ENCODE measurements at regions not wholly inside any gene's neighbourhood (a gene's known extent, or its start where the extent isn't known, plus 50 kb on each side); places are given as distances from the start of the nearest gene placed in this dataset.

DNA sequence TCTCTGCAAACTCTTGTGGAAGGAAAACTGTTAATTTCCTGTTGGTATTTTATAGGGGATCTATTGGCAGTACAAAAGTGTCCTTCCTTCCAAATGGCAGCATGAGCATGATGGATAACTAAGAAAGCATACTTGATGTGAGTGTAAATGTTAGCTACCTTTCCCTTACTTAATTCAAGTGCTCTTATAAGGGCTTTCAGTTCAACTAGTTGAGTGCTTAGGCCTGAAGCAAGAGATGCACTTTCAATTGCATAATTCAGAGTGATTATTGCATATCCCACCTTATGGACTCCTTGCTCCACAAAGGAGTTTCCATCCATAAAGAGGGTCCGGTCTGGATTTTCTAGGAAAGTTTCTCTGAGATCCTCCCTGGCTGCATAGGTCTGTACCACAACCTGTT, 56.3 kb upstream of the CYP2C8 start:
- in situ Hi-C loops (cut with MboI; ENCODE audit: low sequenced_read_pairs in 4 of 4) (loop anchor here in 1 of 4 donors (25.0 kb wide), 1 partner anchor 237 kb away; no protein-coding TSS in a partner anchor), intact Hi-C loops (cut with DNase I; ENCODE audit: low total_unique reads) (no loop called here)
- H3K36me3 ChIP-seq = no peaks in the 10 kb centered on the region
- no peaks in the 10 kb centered on the region for H3K9me3 ChIP-seq
- no peak for TF ChIP-seq POLR2A (IDR thresholded peaks at IDR 0.05)
- TF ChIP-seq, protein P1, sequence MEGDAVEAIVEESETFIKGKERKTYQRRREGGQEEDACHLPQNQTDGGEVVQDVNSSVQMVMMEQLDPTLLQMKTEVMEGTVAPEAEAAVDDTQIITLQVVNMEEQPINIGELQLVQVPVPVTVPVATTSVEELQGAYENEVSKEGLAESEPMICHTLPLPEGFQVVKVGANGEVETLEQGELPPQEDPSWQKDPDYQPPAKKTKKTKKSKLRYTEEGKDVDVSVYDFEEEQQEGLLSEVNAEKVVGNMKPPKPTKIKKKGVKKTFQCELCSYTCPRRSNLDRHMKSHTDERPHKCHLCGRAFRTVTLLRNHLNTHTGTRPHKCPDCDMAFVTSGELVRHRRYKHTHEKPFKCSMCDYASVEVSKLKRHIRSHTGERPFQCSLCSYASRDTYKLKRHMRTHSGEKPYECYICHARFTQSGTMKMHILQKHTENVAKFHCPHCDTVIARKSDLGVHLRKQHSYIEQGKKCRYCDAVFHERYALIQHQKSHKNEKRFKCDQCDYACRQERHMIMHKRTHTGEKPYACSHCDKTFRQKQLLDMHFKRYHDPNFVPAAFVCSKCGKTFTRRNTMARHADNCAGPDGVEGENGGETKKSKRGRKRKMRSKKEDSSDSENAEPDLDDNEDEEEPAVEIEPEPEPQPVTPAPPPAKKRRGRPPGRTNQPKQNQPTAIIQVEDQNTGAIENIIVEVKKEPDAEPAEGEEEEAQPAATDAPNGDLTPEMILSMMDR (IDR thresholded peaks at IDR 0.05 in 4 of 5, conservative IDR thresholded peaks at IDR 0.05 in 1 of 5) = no peak
- H3K4me3 ChIP-seq = no peak overlapping the region
- H3K27ac ChIP-seq = no peak overlapping the region
- no peaks in the 10 kb centered on the region for H3K27me3 ChIP-seq
- no peak for ATAC-seq
- no peak for DNase-seq
- no peaks in the 10 kb centered on the region for H3K4me1 ChIP-seq

DNA sequence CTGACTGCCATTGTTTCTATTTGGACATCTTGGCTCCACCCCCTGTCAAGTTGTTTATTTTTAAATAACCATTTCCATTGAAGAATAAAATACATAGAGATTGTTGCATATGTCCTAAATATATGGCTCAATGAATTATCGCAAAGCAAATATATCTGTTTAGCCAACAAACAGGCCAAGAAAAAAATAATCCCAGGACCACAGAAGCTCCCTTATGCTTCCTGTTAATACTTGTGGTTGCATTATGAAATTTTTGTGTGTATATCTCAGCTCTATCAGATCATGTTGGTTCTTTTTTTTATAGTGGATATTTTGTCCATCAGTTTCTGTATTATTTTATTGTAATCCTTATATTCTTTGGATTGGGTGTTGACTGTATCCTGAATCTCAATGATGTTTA, 53.4 kb upstream of the CYP2C8 start:
- in situ Hi-C loops (cut with MboI; ENCODE audit: low sequenced_read_pairs in 4 of 4) = no loop called here
- H3K27me3 ChIP-seq = no peaks in the 10 kb centered on the region
- H3K9me3 ChIP-seq = peaks cover 0 to under 1% (median 0%) of the 10 kb centered on the region in 3 donors
- H3K36me3 ChIP-seq = no peaks in the 10 kb centered on the region
- no peak overlapping the region for H3K27ac ChIP-seq
- no peaks in the 10 kb centered on the region for H3K4me1 ChIP-seq
- ATAC-seq (no peak), DNase-seq (no peak)
- TF ChIP-seq POLR2A (IDR thresholded peaks at IDR 0.05) = no peak
- TF ChIP-seq, protein P1 (IDR thresholded peaks at IDR 0.05 in 4 of 5, conservative IDR thresholded peaks at IDR 0.05 in 1 of 5) = no peak
- intact Hi-C loops (cut with DNase I; ENCODE audit: low total_unique reads) = no loop called here
- no peak overlapping the region for H3K4me3 ChIP-seq

DNA sequence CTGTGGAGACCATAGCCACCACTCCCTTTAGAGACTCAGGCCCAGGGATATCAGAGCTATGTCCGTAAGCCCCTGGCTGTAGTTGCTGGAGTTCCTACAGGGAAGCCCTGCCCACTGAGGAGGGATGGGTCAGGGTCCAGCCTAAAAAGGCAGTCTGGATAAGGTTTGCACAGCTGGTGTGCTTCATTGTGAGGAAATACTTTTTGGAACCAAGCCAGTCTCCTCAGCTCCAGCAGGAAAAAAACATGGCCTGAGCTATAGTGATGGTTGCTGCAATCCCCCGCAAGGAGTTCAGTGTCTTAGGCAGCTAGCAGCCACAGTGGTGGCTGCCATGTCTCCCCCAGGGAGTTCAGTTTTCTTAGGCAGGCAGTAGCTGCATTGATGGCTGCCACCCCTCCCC, 52.6 kb upstream of the CYP2C8 start:
- Histone ChIP-seq H3K4me1 (no peaks in the 10 kb centered on the region), H3K9me3 (peaks cover 0 to 2% (median 0%) of the 10 kb centered on the region in 3 donors), H3K27ac (no peak overlapping the region), H3K4me3 (no peak overlapping the region), H3K27me3 (no peaks in the 10 kb centered on the region), H3K36me3 (no peaks in the 10 kb centered on the region)
- TF ChIP-seq POLR2A (IDR thresholded peaks at IDR 0.05) = no peak
- TF ChIP-seq, protein P1 (IDR thresholded peaks at IDR 0.05 in 4 of 5, conservative IDR thresholded peaks at IDR 0.05 in 1 of 5) = no peak
- ATAC-seq (no peak), DNase-seq (no peak)
- intact Hi-C loops (cut with DNase I; ENCODE audit: low total_unique reads) (no loop called here), in situ Hi-C loops (cut with MboI; ENCODE audit: low sequenced_read_pairs in 4 of 4) (no loop called here)

All from gastrocnemius medialis (tissue), 4 donors.